A549 (cell line): ENCODE measurements at regions not wholly inside any gene's neighbourhood (a gene's known extent, or its start where the extent isn't known, plus 50 kb on each side); places are given as distances from the start of the nearest gene placed in this dataset.

ENCODE experiments used
- NPAS2 ChIP-seq: fragments of 250-450 bp; sonication (Bioruptor Pico); IDR thresholded peaks from 2 replicates; pipeline ENCODE4 v1.8.0; 2022; ENCODE audit warnings: mild to moderate bottlenecking, moderate library complexity, borderline replicate concordance
- POLR2A ChIP-seq: IDR thresholded peaks from 2 replicates; pipeline ENCODE4 v1.6.1; 2012; ENCODE audit warnings: mild to moderate bottlenecking, low read length

GRCh38 chr10:3340127-3340730, 167.6 kb upstream of the PITRM1 start:
- TF ChIP-seq POLR2A (no peak), NPAS2 (no peak)
